Right lobe of liver (tissue), 4 donors: ENCODE measurements at regions not wholly inside any gene's neighbourhood (a gene's known extent, or its start where the extent isn't known, plus 50 kb on each side); places are given as distances from the start of the nearest gene placed in this dataset.

Experiments
- POLR2A ChIP-seq: fragments of 450-650 bp; IDR thresholded peaks from one replicate; pipeline ENCODE4 v1.6.1; 2017; ENCODE audit warnings: antibody characterized with exemption, mild to moderate bottlenecking
- TF ChIP-seq, protein P1 (sequence below), 4 donors: fragments of 200-600 bp in 3 of 4; fragments of 450-650 bp in 1 of 4; IDR thresholded peaks; one replicate each; pipeline versions ENCODE4 v1.5.1 to v1.8.0; 2016 to 2022; ENCODE audit warnings: antibody characterized with exemption in 4 of 4, mild to moderate bottlenecking in 2 of 4
- donor health status: DM: no; HTN: no; CAD: no.
- donor health status: DM: no; HTN: no; CAD: no.
- donor health status: DM: no; HTN: yes; CAD: no.

DNA sequence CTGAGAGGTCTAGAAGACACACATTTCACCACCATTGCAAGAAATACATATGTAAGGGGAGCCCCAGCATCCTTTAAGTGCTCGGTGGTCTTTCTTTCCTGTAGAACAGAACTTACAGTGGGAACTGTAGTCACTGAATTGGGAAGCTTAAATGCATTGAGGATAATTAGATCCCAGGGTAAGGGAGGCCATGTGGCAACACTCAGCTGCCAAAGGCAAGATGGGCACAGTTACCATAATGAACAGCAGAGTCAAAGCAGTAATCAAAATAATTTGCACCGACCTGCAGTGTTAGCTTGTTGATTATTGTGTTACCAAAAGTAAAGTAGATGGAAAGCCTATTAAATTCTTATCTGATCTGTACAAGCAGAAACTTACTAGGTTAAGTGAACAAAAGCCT is 291.2 kb upstream of the PCDH20 start:
- TF ChIP-seq, protein P1, sequence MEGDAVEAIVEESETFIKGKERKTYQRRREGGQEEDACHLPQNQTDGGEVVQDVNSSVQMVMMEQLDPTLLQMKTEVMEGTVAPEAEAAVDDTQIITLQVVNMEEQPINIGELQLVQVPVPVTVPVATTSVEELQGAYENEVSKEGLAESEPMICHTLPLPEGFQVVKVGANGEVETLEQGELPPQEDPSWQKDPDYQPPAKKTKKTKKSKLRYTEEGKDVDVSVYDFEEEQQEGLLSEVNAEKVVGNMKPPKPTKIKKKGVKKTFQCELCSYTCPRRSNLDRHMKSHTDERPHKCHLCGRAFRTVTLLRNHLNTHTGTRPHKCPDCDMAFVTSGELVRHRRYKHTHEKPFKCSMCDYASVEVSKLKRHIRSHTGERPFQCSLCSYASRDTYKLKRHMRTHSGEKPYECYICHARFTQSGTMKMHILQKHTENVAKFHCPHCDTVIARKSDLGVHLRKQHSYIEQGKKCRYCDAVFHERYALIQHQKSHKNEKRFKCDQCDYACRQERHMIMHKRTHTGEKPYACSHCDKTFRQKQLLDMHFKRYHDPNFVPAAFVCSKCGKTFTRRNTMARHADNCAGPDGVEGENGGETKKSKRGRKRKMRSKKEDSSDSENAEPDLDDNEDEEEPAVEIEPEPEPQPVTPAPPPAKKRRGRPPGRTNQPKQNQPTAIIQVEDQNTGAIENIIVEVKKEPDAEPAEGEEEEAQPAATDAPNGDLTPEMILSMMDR (IDR thresholded peaks at IDR 0.05) = no peak
- no peak for TF ChIP-seq POLR2A
